H1 (cell line): ENCODE measurements at regions not wholly inside any gene's neighbourhood (a gene's known extent, or its start where the extent isn't known, plus 50 kb on each side); places are given as distances from the start of the nearest gene placed in this dataset.

Experiments
- CBX5 ChIP-seq: fragments of 300-800, 300-1000 bp; sonication (generic); IDR thresholded peaks from 2 replicates; pipeline ENCODE4 v1.7.1; 2016; ENCODE audit warnings: antibody characterized with exemption, low read length, low read depth
- SRF ChIP-seq: IDR thresholded peaks from 2 replicates; pipeline ENCODE4 v1.6.1; 2011; ENCODE audit warnings: mild to moderate bottlenecking, low read depth, low read length, moderate library complexity

DNA sequence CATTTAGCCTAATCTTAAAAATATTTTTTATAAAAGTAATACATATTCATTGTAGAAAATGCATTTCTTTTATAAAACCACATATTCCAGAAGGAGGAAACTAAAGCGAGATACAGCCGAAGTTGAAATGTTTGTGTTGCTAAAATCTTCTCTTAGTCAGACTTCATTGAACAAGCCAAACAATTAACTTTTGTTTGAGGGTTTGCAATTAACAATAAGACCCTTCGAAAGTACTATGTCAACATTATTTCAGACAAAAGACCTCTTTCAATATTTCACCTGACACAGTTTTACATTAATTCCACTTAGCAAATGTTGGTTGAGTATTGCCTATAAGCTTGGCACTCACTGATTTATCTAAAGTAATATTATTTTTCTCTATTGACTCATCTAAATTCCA lies 354.0 kb upstream of the ADAMTS5 start:
- TF ChIP-seq CBX5 (no peak), SRF (no peak)
